ENCODE measurements at regions not wholly inside any gene's neighbourhood (a gene's known extent, or its start where the extent isn't known, plus 50 kb on each side); places are given as distances from the start of the nearest gene placed in this dataset.

DNA sequence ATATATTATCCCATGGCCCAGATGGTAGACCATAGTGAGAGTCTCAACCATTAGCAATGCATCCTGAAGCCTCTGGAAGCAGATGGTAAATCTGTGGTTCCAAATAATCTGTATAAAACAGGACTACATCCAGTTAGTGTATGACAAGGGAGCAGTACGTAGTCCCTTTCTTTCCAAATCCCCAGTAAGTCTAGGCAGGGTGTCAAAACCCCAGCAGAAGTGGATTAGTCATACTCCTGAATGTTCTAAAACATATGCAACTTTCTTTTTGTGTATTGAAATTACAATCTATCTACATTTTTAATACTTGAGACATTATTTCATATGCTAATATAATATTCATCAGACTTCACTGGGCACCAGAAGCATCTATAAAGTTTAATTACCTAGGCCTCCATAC, 295.1 kb upstream of the ANO5 start:
- DNase-seq (ENCODE audit: low read depth, low spot score): no peak
- H3K27me3 Mint-ChIP-seq (ENCODE audit: low read depth): no peaks in the 10 kb centered on the region
- H3K27ac Mint-ChIP-seq (ENCODE audit: unreplicated experiment): no peak overlapping the region
- no peaks in the 10 kb centered on the region for H3K4me1 Mint-ChIP-seq
- TF ChIP-seq, protein P1, sequence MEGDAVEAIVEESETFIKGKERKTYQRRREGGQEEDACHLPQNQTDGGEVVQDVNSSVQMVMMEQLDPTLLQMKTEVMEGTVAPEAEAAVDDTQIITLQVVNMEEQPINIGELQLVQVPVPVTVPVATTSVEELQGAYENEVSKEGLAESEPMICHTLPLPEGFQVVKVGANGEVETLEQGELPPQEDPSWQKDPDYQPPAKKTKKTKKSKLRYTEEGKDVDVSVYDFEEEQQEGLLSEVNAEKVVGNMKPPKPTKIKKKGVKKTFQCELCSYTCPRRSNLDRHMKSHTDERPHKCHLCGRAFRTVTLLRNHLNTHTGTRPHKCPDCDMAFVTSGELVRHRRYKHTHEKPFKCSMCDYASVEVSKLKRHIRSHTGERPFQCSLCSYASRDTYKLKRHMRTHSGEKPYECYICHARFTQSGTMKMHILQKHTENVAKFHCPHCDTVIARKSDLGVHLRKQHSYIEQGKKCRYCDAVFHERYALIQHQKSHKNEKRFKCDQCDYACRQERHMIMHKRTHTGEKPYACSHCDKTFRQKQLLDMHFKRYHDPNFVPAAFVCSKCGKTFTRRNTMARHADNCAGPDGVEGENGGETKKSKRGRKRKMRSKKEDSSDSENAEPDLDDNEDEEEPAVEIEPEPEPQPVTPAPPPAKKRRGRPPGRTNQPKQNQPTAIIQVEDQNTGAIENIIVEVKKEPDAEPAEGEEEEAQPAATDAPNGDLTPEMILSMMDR (conservative IDR thresholded peaks at IDR 0.05): no peak
- no peak overlapping the region for H3K4me3 Mint-ChIP-seq
- no peaks in the 10 kb centered on the region for H3K36me3 Mint-ChIP-seq (ENCODE audit: low read depth)
- H3K9me3 Mint-ChIP-seq: no peaks in the 10 kb centered on the region

- H3K4me3 Mint-ChIP-seq: no peak overlapping the region
- H3K27ac Mint-ChIP-seq (ENCODE audit: unreplicated experiment): no peak overlapping the region
- peaks cover 5% of the 10 kb centered on the region for H3K27me3 Mint-ChIP-seq (ENCODE audit: low read depth)
- TF ChIP-seq, protein P1 (conservative IDR thresholded peaks at IDR 0.05): no peak
- no peak for DNase-seq (ENCODE audit: low read depth, low spot score)
- no peaks in the 10 kb centered on the region for H3K4me1 Mint-ChIP-seq
- H3K9me3 Mint-ChIP-seq: no peaks in the 10 kb centered on the region
- H3K36me3 Mint-ChIP-seq (ENCODE audit: low read depth): no peaks in the 10 kb centered on the region
These were observed 284.7 kb upstream of the ANO5 start for GRCh38 chr11:21908211-21908610.

GRCh38 chr11:21909145-21909544, 283.7 kb upstream of the ANO5 start:
- H3K4me3 Mint-ChIP-seq: no peak overlapping the region
- no peaks in the 10 kb centered on the region for H3K36me3 Mint-ChIP-seq (ENCODE audit: low read depth)
- no peak for DNase-seq (ENCODE audit: low read depth, low spot score)
- H3K27me3 Mint-ChIP-seq (ENCODE audit: low read depth): peaks cover 2% of the 10 kb centered on the region
- H3K27ac Mint-ChIP-seq (ENCODE audit: unreplicated experiment): no peak overlapping the region
- no peaks in the 10 kb centered on the region for H3K9me3 Mint-ChIP-seq
- TF ChIP-seq, protein P1 (conservative IDR thresholded peaks at IDR 0.05): no peak
- H3K4me1 Mint-ChIP-seq: no peaks in the 10 kb centered on the region

GRCh38 chr11:21911061-21911460, 281.8 kb upstream of the ANO5 start:
- Mint-ChIP-seq H3K27me3 (ENCODE audit: low read depth) (no peaks in the 10 kb centered on the region), H3K9me3 (no peaks in the 10 kb centered on the region), H3K36me3 (ENCODE audit: low read depth) (no peaks in the 10 kb centered on the region), H3K4me3 (no peak overlapping the region), H3K27ac (ENCODE audit: unreplicated experiment) (no peak overlapping the region), H3K4me1 (no peaks in the 10 kb centered on the region)
- TF ChIP-seq, protein P1 (conservative IDR thresholded peaks at IDR 0.05): no peak
- no peak for DNase-seq (ENCODE audit: low read depth, low spot score)

DNA sequence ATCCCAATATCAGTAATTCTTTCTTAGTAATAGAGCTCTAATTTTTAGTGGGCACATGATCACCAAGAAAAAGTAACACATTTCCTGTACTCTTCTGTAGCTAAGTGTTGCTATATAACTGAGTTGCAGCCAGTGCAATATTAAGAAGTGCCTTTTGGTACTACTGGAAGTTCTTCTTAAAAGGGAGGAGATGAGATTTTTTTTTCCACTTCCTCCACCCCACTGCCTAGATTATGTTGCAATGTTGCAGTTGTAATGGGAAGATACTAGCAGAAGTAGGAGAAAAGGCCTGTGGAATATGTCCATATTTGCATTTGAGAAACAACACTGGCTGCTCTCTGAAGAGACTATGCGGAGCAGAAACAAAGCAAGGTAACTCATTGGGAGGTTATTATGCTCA, 280.6 kb upstream of the ANO5 start:
- no peaks in the 10 kb centered on the region for H3K4me1 Mint-ChIP-seq

More for the DNA sequence above, 280.6 kb upstream of the ANO5 start:
- DNase-seq (ENCODE audit: low read depth, low spot score): no peak
- Mint-ChIP-seq H3K36me3 (ENCODE audit: low read depth) (no peaks in the 10 kb centered on the region), H3K27ac (ENCODE audit: unreplicated experiment) (no peak overlapping the region), H3K9me3 (no peaks in the 10 kb centered on the region), H3K4me3 (no peak overlapping the region), H3K27me3 (ENCODE audit: low read depth) (no peaks in the 10 kb centered on the region)
- TF ChIP-seq, protein P1 (conservative IDR thresholded peaks at IDR 0.05): no peak
